HG02840 (cell line): ENCODE measurements at regions not wholly inside any gene's neighbourhood (a gene's known extent, or its start where the extent isn't known, plus 50 kb on each side); places are given as distances from the start of the nearest gene placed in this dataset.
"Not testable (repeated sequence)": the region's sequence is repeated elsewhere in the genome, so short reads cannot be mapped to it uniquely, and the experiment has no call there.

Experiments used
- ATAC-seq: cut with Tn5 transposase; IDR thresholded peaks from one replicate; pipeline ENCODE4 v1.9.1; 2021; ENCODE audit warnings: mild to moderate bottlenecking, moderate library complexity, moderate number of reproducible peaks; ENCODE audit not compliant: unreplicated experiment, low FRiP score

- no peak for ATAC-seq
Observed at GRCh38 chr3:30318110-30318509, 288.3 kb upstream of the TGFBR2 start.

GRCh38 chr3:30319713-30320112 lies 286.7 kb upstream of the TGFBR2 start:
- ATAC-seq = no peak

- ATAC-seq = no peak
Observed at GRCh38 chr3:30320392-30320791, 286.0 kb upstream of the TGFBR2 start.

- no peak for ATAC-seq
Observed at GRCh38 chr3:30321065-30321464, 285.3 kb upstream of the TGFBR2 start.

- not testable (repeated sequence) for ATAC-seq
Observed at GRCh38 chr3:30323649-30324048, 282.8 kb upstream of the TGFBR2 start.

- no peak for ATAC-seq
Observed at GRCh38 chr3:30324587-30324986, 281.8 kb upstream of the TGFBR2 start.

GRCh38 chr3:30327976-30328375 lies 278.4 kb upstream of the TGFBR2 start:
- ATAC-seq = not testable (repeated sequence)

- ATAC-seq = not testable (repeated sequence)
Observed at GRCh38 chr3:30328935-30329334, 277.5 kb upstream of the TGFBR2 start.

GRCh38 chr3:30331519-30331918 lies 274.9 kb upstream of the TGFBR2 start:
- ATAC-seq = no peak

GRCh38 chr3:30332196-30333021 lies 274.0 kb upstream of the TGFBR2 start:
- ATAC-seq = no peak

GRCh38 chr3:30333143-30333542 lies 273.3 kb upstream of the TGFBR2 start:
- no peak for ATAC-seq

- no peak for ATAC-seq
Observed at GRCh38 chr3:30333903-30334302, 272.5 kb upstream of the TGFBR2 start.

- ATAC-seq = no peak
Observed at GRCh38 chr3:30340500-30340899, 265.9 kb upstream of the TGFBR2 start.

- no peak for ATAC-seq
Observed at GRCh38 chr3:30341079-30341478, 265.3 kb upstream of the TGFBR2 start.

- ATAC-seq = no peak
Observed at GRCh38 chr3:30341851-30342250, 264.6 kb upstream of the TGFBR2 start.

- no peak for ATAC-seq
Observed at GRCh38 chr3:30342318-30343060, 263.9 kb upstream of the TGFBR2 start.

- ATAC-seq = no peak
Observed at GRCh38 chr3:30343067-30343831, 263.2 kb upstream of the TGFBR2 start.

GRCh38 chr3:30343861-30344260 lies 262.5 kb upstream of the TGFBR2 start:
- no peak for ATAC-seq

- no peak for ATAC-seq
Observed at GRCh38 chr3:30344288-30344687, 262.1 kb upstream of the TGFBR2 start.

GRCh38 chr3:30346933-30347320 lies 259.5 kb upstream of the TGFBR2 start:
- ATAC-seq = no peak

- ATAC-seq = peak; percentile 81
Observed at GRCh38 chr3:30347679-30348216, 258.7 kb upstream of the TGFBR2 start.
